IPS DF 19.7 (cell line): ENCODE measurements at regions not wholly inside any gene's neighbourhood (a gene's known extent, or its start where the extent isn't known, plus 50 kb on each side); places are given as distances from the start of the nearest gene placed in this dataset.

Experiments
- DNase-seq: peaks from one replicate; pipeline ENCODE4 v3.0.0-alpha.2; 2013; ENCODE audit warnings: low read depth, low spot score

- DNase-seq = no peak
Observed at GRCh38 chr17:31715446-31715845, 143.6 kb downstream of the COPRS start.

GRCh38 chr17:31704483-31704882 lies 154.6 kb downstream of the COPRS start:
- DNase-seq = no peak

GRCh38 chr17:31702041-31702440 lies 157.0 kb downstream of the COPRS start:
- no peak for DNase-seq

- DNase-seq = no peak
Observed at GRCh38 chr17:31700973-31701372, 158.1 kb downstream of the COPRS start.

- no peak for DNase-seq
Observed at GRCh38 chr17:31699886-31700285, 159.2 kb downstream of the COPRS start.

GRCh38 chr17:31699281-31699680 lies 159.8 kb downstream of the COPRS start:
- no peak for DNase-seq

GRCh38 chr17:31698751-31699150 lies 160.3 kb downstream of the COPRS start:
- no peak for DNase-seq

GRCh38 chr17:31697838-31698237 lies 161.2 kb downstream of the COPRS start:
- DNase-seq = no peak

- no peak for DNase-seq
Observed at GRCh38 chr17:31696703-31697325, 162.2 kb downstream of the COPRS start.

- DNase-seq = no peak
Observed at GRCh38 chr17:31696184-31696602, 162.9 kb downstream of the COPRS start.

- DNase-seq = no peak
Observed at GRCh38 chr17:31695456-31696090, 163.5 kb downstream of the COPRS start.

- no peak for DNase-seq
Observed at GRCh38 chr17:31693433-31694220, 165.4 kb downstream of the COPRS start.

- no peak for DNase-seq
Observed at GRCh38 chr17:31692632-31693031, 166.4 kb downstream of the COPRS start.

GRCh38 chr17:31692027-31692426 lies 167.0 kb downstream of the COPRS start:
- no peak for DNase-seq

- no peak for DNase-seq
Observed at GRCh38 chr17:31691251-31691905, 167.7 kb downstream of the COPRS start.

GRCh38 chr17:31690151-31690551 lies 168.9 kb downstream of the COPRS start:
- no peak for DNase-seq

- no peak for DNase-seq
Observed at GRCh38 chr17:31688701-31689100, 170.3 kb downstream of the COPRS start.

- DNase-seq = no peak
Observed at GRCh38 chr17:31687505-31688126, 171.4 kb downstream of the COPRS start.

- DNase-seq = no peak
Observed at GRCh38 chr17:31686495-31686894, 172.5 kb downstream of the COPRS start.

GRCh38 chr17:31684901-31685300 lies 174.1 kb downstream of the COPRS start:
- no peak for DNase-seq

GRCh38 chr17:31680126-31680525 lies 178.9 kb downstream of the COPRS start:
- DNase-seq = no peak

- DNase-seq = no peak
Observed at GRCh38 chr17:31679667-31680066, 179.4 kb downstream of the COPRS start.
